ENCODE measurements at regions not wholly inside any gene's neighbourhood (a gene's known extent, or its start where the extent isn't known, plus 50 kb on each side); places are given as distances from the start of the nearest gene placed in this dataset.

DNA sequence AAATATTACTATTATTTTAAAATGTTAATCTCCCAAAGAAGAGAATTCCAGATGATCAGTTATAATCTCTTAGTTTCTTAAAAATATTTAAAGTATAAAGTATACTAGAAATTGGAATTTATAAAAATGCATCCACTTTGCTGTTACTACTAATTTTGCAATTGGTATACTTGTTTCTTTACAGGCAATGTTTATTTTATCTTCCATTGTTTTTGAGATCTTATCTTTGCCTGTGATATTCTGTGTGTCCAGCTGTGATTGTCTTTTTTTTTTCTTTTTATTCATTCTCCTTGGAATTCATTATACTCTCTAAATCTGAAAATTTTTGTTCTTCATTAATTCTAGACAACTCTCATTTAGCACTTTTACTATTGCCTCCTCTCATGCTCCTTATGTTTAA, 652.6 kb downstream of the TNS3 start:
- TF ChIP-seq, protein P1, sequence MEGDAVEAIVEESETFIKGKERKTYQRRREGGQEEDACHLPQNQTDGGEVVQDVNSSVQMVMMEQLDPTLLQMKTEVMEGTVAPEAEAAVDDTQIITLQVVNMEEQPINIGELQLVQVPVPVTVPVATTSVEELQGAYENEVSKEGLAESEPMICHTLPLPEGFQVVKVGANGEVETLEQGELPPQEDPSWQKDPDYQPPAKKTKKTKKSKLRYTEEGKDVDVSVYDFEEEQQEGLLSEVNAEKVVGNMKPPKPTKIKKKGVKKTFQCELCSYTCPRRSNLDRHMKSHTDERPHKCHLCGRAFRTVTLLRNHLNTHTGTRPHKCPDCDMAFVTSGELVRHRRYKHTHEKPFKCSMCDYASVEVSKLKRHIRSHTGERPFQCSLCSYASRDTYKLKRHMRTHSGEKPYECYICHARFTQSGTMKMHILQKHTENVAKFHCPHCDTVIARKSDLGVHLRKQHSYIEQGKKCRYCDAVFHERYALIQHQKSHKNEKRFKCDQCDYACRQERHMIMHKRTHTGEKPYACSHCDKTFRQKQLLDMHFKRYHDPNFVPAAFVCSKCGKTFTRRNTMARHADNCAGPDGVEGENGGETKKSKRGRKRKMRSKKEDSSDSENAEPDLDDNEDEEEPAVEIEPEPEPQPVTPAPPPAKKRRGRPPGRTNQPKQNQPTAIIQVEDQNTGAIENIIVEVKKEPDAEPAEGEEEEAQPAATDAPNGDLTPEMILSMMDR (IDR thresholded peaks at IDR 0.05; ENCODE audit: low read depth, low read length): no peak
- Histone ChIP-seq H3K9me3 (no peaks in the 10 kb centered on the region), H3K4me1 (peaks cover 9% of the 10 kb centered on the region), H3K27me3 (no peaks in the 10 kb centered on the region), H3K4me3 (ENCODE audit: low read depth, low read length) (no peak overlapping the region), H3K36me3 (no peaks in the 10 kb centered on the region)
- no peak for DNase-seq

DNA sequence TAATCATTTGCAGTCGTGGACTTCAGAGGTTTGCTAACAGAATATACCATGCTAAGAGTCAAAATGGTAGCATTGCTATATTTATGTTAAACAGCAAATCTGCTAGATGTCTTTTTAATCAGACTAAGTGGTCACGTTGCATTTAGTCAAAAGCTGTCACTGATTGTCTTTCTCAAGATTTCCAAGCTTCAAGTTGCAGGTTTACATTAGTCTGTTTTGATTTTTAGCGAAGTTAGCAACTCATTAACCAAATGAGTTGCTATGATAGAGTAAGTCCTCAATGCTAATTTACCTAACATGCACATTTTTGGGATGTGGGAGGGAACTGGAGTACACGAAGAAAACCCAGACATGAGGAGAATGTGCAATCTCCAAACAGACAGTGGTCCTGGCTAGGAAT, 653.2 kb downstream of the TNS3 start:
- peaks cover 9% of the 10 kb centered on the region for H3K4me1 ChIP-seq
- no peaks in the 10 kb centered on the region for H3K36me3 ChIP-seq
- TF ChIP-seq, protein P1 (IDR thresholded peaks at IDR 0.05; ENCODE audit: low read depth, low read length): no peak
- H3K27me3 ChIP-seq: no peaks in the 10 kb centered on the region
- H3K9me3 ChIP-seq: no peaks in the 10 kb centered on the region
- no peak for DNase-seq
- H3K4me3 ChIP-seq (ENCODE audit: low read depth, low read length): no peak overlapping the region

DNA sequence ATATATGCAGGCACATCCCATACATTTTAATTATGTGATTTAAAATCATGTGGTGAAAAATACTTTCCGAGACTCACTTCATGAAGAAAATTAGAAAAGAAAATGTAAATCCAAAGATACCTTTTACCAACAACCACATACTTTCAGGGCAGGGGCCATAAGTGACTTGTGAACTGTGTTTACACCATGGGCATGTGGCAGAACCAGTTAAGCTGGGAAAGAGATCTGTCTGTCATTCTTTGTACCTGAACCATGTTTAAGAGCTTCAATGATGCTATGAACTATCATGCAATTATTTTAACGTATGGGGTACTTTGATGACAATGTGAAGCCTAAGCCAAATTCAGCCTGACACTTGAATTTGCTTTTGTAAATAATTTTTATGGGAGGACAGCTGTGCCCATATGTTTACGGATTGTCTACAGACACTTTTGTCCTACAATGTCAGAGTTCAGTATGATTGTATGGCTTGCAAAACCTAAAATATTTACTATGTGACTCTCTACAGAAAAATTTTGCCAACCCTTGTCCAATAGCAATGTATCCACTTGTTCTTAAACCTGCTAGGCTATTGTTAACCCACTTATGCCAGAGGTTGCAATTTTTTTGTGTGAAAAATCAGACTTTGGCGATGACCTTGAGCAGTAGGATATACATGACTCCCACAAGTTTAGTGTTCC, 654.6 kb downstream of the TNS3 start:
- no peak for DNase-seq
- Histone ChIP-seq H3K4me3 (ENCODE audit: low read depth, low read length) (no peak overlapping the region), H3K27me3 (no peaks in the 10 kb centered on the region), H3K4me1 (peaks cover 4% of the 10 kb centered on the region; the same call in 1 of the 2 replicates), H3K9me3 (no peaks in the 10 kb centered on the region), H3K36me3 (no peaks in the 10 kb centered on the region)
- TF ChIP-seq, protein P1 (IDR thresholded peaks at IDR 0.05; ENCODE audit: low read depth, low read length): no peak

DNA sequence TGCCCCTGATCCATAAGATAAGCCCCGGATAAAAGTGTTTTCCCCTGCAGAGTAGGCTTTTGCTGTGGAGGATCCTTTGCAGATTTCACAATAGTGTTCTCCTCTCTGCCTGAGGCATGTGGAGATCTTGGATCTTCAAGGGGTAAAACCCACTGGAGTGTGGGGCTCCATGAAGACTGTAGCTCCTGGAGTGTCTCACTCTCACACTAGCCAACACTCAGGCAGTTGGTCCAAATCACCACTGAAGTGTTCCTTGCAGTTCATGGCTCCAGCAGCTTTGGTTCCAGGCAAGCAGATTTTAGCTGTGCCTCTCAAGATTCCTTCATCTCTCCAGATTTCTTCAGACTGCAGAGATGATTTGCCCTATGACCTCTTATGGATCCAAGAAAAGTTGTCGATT, 665.3 kb downstream of the TNS3 start:
- no peaks in the 10 kb centered on the region for H3K36me3 ChIP-seq
- H3K9me3 ChIP-seq: no peaks in the 10 kb centered on the region
- no peak overlapping the region for H3K4me3 ChIP-seq (ENCODE audit: low read depth, low read length)
- no peak for DNase-seq
- H3K27me3 ChIP-seq: no peaks in the 10 kb centered on the region
- H3K4me1 ChIP-seq: no peaks in the 10 kb centered on the region
- TF ChIP-seq, protein P1 (IDR thresholded peaks at IDR 0.05; ENCODE audit: low read depth, low read length): no peak

DNA sequence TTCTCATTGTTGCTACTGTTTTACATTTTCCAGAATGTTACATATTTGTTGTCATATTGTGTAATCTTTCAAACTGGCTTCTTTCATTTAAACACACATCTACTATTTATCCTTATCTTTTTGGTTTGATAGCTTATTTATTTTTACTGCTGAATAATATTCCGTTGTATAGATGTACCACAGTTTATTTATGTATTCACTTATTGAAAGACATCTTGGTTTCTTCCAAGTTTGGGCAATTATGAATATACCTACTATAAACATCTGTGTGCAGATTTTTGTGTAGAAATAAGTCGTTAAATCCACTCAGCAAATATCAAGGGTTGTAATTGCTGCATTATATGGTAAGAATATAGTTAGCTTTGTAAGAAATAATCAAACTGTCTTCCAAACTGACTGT, 669.2 kb downstream of the TNS3 start:
- H3K4me3 ChIP-seq (ENCODE audit: low read depth, low read length): no peak overlapping the region
- no peaks in the 10 kb centered on the region for H3K9me3 ChIP-seq
- H3K27me3 ChIP-seq: no peaks in the 10 kb centered on the region
- TF ChIP-seq, protein P1 (IDR thresholded peaks at IDR 0.05; ENCODE audit: low read depth, low read length): no peak
- no peak for DNase-seq
- no peaks in the 10 kb centered on the region for H3K36me3 ChIP-seq
- no peaks in the 10 kb centered on the region for H3K4me1 ChIP-seq

DNA sequence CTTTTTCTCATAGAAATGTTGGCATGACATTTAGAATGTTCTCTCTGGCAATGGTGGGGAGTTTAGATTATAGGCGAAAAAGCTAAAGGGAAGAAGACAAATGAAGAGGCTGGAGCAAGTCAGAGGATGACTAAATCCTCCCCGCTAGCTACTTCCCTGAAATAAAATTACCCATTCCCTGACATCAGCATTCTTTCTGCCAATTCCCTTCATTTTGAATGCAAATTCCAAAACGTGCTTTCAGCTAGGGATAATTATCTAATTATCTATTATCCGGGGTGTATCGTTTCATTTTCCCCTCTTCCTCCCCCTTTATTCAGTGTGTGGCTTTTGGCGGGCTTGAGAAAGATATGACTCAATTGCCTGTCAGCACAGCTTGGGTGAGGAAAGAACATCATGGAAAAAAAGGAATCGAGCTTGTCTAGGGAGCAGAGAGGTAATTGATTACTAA, 672.3 kb downstream of the TNS3 start:
- no peaks in the 10 kb centered on the region for H3K36me3 ChIP-seq
- DNase-seq: no peak
- TF ChIP-seq, protein P1 (IDR thresholded peaks at IDR 0.05; ENCODE audit: low read depth, low read length): no peak
- H3K9me3 ChIP-seq: no peaks in the 10 kb centered on the region
- no peaks in the 10 kb centered on the region for H3K27me3 ChIP-seq
- H3K4me1 ChIP-seq: no peaks in the 10 kb centered on the region
- H3K4me3 ChIP-seq (ENCODE audit: low read depth, low read length): no peak overlapping the region

Data from BE2C (cell line).